ENCODE measurements at regions not wholly inside any gene's neighbourhood (a gene's known extent, or its start where the extent isn't known, plus 50 kb on each side); places are given as distances from the start of the nearest gene placed in this dataset.

DNA sequence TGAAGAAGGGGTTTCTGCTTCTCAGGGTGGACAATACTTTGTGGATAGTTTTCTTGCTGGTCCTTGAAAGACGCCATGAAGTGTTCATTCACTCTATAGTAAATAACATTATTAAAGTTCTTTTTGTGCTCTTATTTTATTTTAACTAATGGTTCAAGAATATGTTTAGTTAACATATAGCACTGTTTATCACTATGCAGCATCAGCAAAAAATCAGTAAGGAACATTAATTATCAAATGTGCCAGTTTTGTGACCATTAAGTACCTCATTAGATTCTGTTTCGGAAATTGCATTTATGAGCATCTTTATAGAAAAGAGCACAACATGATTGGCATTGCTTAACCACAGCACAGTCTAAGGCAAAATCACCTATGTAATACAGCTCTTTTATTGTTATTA is 385.6 kb downstream of the LMO4 start:
- Histone ChIP-seq H3K27me3 (ENCODE audit: control insufficient read depth, insufficient read depth, low read length) (no peaks in the 10 kb centered on the region), H3K36me3 (ENCODE audit: control insufficient read depth, insufficient read depth, low read length) (no peaks in the 10 kb centered on the region), H3K4me3 (replicated peaks in 1 of 4; ENCODE audit: control extremely low read depth in 1 of 4, insufficient read depth in 1 of 4, low read depth in 3 of 4, low read length in 4 of 4) (no peak overlapping the region), H3K79me2 (ENCODE audit: control insufficient read depth, insufficient read depth, low read length) (no peaks in the 10 kb centered on the region), H3K9ac (ENCODE audit: insufficient read depth, low read length) (no peak overlapping the region), H3K4me1 (ENCODE audit: control insufficient read depth, extremely low read depth, insufficient read depth, low read length) (no peaks in the 10 kb centered on the region), H3K27ac (ENCODE audit: insufficient read depth, low read length) (no peak overlapping the region), H4K20me1 (ENCODE audit: control insufficient read depth, extremely low read depth, insufficient read depth, low read length) (no peaks in the 10 kb centered on the region), H2AFZ (ENCODE audit: low read length) (no peak overlapping the region), H3K9me3 (ENCODE audit: control insufficient read depth, insufficient read depth, low read depth, low read length) (no peaks in the 10 kb centered on the region), H3K4me2 (ENCODE audit: extremely low read depth, insufficient read depth, low read length) (no peak overlapping the region)
- DNase-seq (ENCODE audit: low read depth in 2 of 2), result no peak
- TF ChIP-seq, protein P1, sequence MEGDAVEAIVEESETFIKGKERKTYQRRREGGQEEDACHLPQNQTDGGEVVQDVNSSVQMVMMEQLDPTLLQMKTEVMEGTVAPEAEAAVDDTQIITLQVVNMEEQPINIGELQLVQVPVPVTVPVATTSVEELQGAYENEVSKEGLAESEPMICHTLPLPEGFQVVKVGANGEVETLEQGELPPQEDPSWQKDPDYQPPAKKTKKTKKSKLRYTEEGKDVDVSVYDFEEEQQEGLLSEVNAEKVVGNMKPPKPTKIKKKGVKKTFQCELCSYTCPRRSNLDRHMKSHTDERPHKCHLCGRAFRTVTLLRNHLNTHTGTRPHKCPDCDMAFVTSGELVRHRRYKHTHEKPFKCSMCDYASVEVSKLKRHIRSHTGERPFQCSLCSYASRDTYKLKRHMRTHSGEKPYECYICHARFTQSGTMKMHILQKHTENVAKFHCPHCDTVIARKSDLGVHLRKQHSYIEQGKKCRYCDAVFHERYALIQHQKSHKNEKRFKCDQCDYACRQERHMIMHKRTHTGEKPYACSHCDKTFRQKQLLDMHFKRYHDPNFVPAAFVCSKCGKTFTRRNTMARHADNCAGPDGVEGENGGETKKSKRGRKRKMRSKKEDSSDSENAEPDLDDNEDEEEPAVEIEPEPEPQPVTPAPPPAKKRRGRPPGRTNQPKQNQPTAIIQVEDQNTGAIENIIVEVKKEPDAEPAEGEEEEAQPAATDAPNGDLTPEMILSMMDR (conservative IDR thresholded peaks at IDR 0.05 in 1 of 2, IDR thresholded peaks at IDR 0.05 in 1 of 2; ENCODE audit: low read depth in 1 of 2, low read length in 2 of 2), result no peak
- TF ChIP-seq EZH2 (IDR thresholded peaks at IDR 0.05; ENCODE audit: low read length, missing control alignments), result no peak

DNA sequence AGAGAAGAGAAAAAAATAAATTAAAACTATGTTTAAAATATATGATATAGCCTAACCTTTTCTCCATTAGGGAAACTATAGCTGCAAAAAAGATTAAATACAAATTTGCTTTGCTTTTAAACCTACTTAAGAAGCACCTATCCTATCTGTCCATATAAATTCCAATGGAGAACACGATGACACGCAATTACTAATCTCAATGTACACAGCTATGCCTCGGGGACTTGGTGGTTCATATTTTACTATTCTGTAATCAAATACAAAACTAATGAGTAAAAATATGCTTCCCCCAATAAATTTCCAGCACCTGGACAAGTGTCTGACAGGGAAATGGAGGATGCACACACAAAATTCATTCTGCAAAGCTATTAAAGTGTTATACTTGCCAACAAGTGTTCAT is 386.4 kb downstream of the LMO4 start:
- Histone ChIP-seq H3K4me1 (ENCODE audit: control insufficient read depth, extremely low read depth, insufficient read depth, low read length) (no peaks in the 10 kb centered on the region), H4K20me1 (ENCODE audit: control insufficient read depth, extremely low read depth, insufficient read depth, low read length) (no peaks in the 10 kb centered on the region), H3K27ac (ENCODE audit: insufficient read depth, low read length) (no peak overlapping the region), H2AFZ (ENCODE audit: low read length) (no peak overlapping the region), H3K27me3 (ENCODE audit: control insufficient read depth, insufficient read depth, low read length) (no peaks in the 10 kb centered on the region), H3K4me3 (replicated peaks in 1 of 4; ENCODE audit: control extremely low read depth in 1 of 4, insufficient read depth in 1 of 4, low read depth in 3 of 4, low read length in 4 of 4) (no peak overlapping the region), H3K9me3 (ENCODE audit: control insufficient read depth, insufficient read depth, low read depth, low read length) (no peaks in the 10 kb centered on the region), H3K9ac (ENCODE audit: insufficient read depth, low read length) (no peak overlapping the region), H3K36me3 (ENCODE audit: control insufficient read depth, insufficient read depth, low read length) (no peaks in the 10 kb centered on the region), H3K4me2 (ENCODE audit: extremely low read depth, insufficient read depth, low read length) (no peak overlapping the region), H3K79me2 (ENCODE audit: control insufficient read depth, insufficient read depth, low read length) (no peaks in the 10 kb centered on the region)
- no peak for TF ChIP-seq EZH2 (IDR thresholded peaks at IDR 0.05; ENCODE audit: low read length, missing control alignments)
- TF ChIP-seq, protein P1 (conservative IDR thresholded peaks at IDR 0.05 in 1 of 2, IDR thresholded peaks at IDR 0.05 in 1 of 2; ENCODE audit: low read depth in 1 of 2, low read length in 2 of 2), result no peak
- no peak for DNase-seq (ENCODE audit: low read depth in 2 of 2)

DNA sequence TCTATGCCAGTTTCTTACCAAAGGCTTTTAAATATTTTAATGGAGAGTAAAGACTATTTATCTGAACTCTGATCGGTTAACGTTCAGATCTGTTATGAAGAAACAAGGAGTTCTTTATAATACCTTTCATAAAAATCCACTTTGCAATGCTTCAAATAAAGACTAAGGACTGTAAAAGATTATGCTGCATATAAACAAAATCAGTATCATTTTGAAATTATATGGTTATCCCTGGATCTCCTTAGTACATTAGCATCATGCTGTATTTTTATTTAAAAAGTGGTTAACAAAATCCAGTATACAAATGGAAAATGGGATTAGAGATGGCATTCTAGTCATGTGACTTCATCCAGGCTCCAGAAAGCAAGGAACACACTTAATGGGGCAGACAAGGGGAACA is 386.8 kb downstream of the LMO4 start:
- H3K27me3 ChIP-seq (ENCODE audit: control insufficient read depth, insufficient read depth, low read length), result no peaks in the 10 kb centered on the region
- TF ChIP-seq, protein P1 (conservative IDR thresholded peaks at IDR 0.05 in 1 of 2, IDR thresholded peaks at IDR 0.05 in 1 of 2; ENCODE audit: low read depth in 1 of 2, low read length in 2 of 2), result no peak
- TF ChIP-seq EZH2 (IDR thresholded peaks at IDR 0.05; ENCODE audit: low read length, missing control alignments), result no peak
- no peak overlapping the region for H3K27ac ChIP-seq (ENCODE audit: insufficient read depth, low read length)
- DNase-seq (ENCODE audit: low read depth in 2 of 2), result no peak
- H3K9me3 ChIP-seq (ENCODE audit: control insufficient read depth, insufficient read depth, low read depth, low read length), result no peaks in the 10 kb centered on the region
- no peaks in the 10 kb centered on the region for H3K4me1 ChIP-seq (ENCODE audit: control insufficient read depth, extremely low read depth, insufficient read depth, low read length)
- no peaks in the 10 kb centered on the region for H3K79me2 ChIP-seq (ENCODE audit: control insufficient read depth, insufficient read depth, low read length)
- H3K9ac ChIP-seq (ENCODE audit: insufficient read depth, low read length), result no peak overlapping the region
- no peak overlapping the region for H3K4me3 ChIP-seq (replicated peaks in 1 of 4; ENCODE audit: control extremely low read depth in 1 of 4, insufficient read depth in 1 of 4, low read depth in 3 of 4, low read length in 4 of 4)
- no peaks in the 10 kb centered on the region for H4K20me1 ChIP-seq (ENCODE audit: control insufficient read depth, extremely low read depth, insufficient read depth, low read length)
- H2AFZ ChIP-seq (ENCODE audit: low read length), result no peak overlapping the region
- H3K36me3 ChIP-seq (ENCODE audit: control insufficient read depth, insufficient read depth, low read length), result no peaks in the 10 kb centered on the region
- no peak overlapping the region for H3K4me2 ChIP-seq (ENCODE audit: extremely low read depth, insufficient read depth, low read length)

All from fibroblast of lung (primary cell).